HG02840 (cell line): ENCODE measurements at regions not wholly inside any gene's neighbourhood (a gene's known extent, or its start where the extent isn't known, plus 50 kb on each side); places are given as distances from the start of the nearest gene placed in this dataset.

Experiments used
- ATAC-seq: cut with Tn5 transposase; IDR thresholded peaks from one replicate; pipeline ENCODE4 v1.9.1; 2021; ENCODE audit warnings: mild to moderate bottlenecking, moderate library complexity, moderate number of reproducible peaks; ENCODE audit not compliant: unreplicated experiment, low FRiP score

DNA sequence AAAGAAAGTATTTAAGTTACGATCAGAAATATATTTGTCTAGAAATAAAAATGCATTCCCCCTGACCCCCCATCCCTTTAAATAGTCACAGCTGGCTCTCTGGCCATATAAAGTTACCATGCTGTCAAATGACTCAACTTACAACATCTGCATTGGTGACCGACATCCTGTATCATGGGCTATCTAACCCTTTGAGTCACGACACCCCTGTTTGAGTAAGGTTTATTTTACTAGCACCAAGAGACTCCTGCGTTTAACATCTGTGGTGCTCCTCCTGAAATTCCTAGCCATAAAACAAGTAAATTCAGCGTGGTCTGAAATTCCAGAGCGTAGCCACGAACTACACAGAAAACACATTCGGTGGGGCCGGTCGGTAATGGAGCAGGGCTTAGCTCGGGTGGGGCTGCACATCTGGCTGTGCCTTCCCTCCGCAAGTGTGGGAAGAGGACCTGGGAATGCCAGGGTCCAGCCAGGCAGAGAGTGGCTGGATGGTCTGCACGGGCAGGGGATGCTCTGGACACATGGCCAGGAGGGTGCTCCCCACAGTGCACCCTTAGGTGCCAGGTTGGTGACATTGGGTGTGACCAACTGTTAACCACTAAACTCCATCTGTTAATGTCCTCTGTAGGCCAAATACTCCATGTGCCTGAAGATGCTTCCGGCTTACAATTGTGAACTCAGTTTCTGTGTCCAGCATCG is 53.0 kb upstream of the CLDN14 start:
- ATAC-seq: no peak

DNA sequence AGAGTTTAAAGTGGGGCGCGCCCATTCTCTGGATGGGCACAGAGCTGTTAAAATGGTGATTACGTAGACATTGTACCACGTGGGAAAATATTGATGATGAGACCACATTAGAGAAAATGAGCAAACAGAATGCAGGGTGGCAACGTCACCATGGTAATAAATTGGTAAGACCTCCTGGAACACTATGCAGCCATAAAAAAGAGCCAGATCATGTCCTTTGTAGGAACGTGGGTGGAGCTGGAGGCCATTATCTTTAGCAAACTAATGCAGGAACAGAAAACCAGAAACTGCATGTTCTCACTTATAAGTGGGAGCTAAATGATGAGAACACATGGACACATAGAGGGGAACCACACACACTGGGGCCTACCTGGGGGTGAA is 53.5 kb upstream of the CLDN14 start:
- ATAC-seq: no peak

DNA sequence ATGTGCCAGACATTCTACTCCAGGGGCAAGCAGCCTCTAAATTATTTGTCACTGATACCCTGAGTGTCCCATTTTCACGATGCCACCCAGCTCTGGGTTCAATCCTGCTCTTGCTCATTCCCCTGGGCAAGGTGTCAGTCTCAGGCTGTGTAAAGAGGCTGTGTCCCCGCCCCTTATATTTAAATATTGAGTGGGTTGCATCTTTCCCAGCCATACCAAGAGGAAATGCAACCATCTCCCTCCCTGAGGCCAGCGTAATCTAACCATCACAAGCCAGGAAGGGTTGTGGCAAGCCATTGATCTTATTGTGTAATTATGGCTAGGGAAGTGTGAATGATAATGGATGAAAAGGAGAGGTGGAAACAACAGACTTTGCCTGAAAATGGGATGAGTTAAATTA is 54.7 kb upstream of the CLDN14 start:
- ATAC-seq: no peak

DNA sequence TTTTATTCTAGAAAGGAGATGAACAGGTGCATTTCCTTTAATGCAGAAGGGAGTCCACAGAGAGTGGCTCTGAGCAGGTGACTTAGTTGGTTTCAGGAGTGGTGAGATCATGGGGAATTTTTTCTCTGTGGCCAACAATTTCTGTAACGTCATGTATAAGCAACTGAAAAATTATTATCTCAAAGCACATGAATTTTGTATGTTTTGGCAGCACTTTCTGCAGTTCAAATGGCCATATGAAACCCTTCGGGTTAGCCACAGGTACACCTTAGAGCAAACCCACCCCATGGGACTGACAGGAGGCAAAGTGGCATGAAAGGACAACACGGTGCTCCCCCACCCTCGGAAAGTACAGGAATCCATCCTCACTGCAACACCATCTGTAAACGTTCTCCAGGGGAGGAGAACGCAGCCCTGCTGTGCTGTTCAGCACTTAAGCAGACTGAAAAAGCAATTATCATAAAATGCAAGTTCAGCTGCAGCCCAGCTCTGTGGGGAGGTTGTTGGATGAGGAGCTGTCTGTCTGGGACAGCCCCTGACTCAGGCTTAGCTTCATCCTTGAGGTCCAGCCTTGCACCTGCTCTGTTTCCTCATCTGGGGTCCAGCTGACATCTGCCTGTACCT is 55.8 kb upstream of the CLDN14 start:
- peak; percentile 74 for ATAC-seq

DNA sequence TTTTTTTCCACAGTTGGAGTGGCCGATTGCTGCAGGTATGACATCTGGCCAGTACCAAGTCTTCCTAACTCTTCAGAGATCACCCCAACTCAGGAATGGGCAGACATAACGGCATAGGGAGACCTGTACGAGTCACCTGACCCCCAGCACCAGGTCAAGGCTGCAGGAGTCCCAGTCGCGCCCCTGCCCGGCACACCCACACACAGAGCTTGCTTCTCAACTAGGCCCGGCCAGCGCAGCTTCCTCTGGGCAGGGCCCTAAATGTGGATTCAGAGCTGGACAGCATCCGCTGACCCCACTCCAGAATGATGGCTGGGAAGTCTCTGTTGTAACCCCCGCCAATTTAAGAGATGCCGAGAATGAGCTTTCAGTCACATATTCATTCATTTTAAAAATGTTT is 58.8 kb upstream of the CLDN14 start:
- ATAC-seq: no peak

DNA sequence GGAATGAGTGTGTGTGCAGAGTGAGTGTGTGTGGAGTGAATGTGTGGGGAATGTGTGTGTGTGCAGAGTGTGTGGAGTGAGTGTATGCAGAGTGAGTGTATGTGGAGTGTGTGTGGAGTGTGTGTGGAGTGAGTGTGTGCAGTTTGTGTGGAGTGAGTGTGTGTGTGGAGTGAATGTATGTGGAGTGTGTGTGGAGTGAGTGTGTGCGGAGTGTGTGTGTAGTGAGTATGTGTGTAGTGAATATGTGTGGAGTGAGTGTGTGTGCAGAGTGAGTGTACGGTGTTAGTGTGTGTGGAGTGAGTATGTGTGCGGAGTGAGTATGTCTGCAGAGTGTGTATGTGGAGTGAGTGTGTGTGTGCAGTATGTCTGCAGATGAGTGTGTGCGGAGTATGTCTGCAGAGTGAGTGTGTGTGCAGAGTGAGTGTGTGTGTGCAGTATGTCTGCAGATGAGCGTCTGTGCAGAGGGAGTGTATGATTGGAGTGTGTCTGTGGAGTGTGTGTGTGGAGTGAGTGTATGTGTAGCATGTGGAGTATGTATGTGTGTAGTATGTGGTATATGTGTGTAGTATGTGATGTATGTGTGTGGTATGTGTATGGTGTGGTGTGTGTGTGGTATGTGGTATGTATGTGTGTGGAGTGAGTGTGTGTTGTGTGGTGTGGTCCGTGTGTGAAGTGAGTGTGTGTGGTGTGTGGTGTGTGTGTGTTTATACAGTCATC is 59.7 kb upstream of the CLDN14 start:
- ATAC-seq: no peak

DNA sequence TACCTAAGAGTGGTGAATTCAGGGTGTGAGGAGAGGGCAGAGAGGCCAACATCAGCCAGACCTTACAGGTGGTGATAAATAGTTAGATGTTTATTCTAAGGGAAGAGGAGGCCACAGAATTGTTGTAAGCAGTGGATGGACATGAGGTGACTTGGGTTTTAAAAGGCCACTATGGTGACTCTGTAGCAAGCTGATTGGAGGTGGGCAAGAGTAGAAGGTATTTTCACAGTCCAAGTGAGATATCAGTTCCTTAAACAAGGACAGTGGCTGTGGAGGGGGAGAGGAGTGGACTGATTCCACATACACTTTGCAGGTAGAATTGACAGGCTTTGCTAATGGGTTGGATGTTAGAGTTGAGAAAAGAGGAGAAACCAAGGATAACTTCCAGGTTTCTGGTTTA is 60.8 kb upstream of the CLDN14 start:
- ATAC-seq: no peak

DNA sequence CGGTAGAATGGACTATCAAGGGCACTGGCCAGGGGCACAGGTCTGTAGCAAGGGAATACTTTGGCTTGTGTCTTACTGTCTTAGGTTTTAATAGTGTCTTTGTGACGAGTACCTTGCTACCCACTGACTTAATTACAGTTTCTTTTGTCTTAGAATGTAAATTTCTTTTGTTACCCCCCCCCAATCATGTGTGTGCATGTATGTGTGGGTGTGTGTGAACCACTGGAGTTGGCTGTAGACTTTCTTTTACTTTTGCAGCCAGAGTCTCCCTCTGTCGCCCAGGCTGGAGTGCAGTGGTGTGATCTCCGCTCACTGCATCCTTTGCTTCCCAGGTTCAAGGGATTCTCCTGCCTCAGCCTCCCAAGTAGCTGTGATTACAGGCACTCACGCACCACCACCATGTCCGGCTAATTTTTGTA is 61.8 kb upstream of the CLDN14 start:
- no peak for ATAC-seq

DNA sequence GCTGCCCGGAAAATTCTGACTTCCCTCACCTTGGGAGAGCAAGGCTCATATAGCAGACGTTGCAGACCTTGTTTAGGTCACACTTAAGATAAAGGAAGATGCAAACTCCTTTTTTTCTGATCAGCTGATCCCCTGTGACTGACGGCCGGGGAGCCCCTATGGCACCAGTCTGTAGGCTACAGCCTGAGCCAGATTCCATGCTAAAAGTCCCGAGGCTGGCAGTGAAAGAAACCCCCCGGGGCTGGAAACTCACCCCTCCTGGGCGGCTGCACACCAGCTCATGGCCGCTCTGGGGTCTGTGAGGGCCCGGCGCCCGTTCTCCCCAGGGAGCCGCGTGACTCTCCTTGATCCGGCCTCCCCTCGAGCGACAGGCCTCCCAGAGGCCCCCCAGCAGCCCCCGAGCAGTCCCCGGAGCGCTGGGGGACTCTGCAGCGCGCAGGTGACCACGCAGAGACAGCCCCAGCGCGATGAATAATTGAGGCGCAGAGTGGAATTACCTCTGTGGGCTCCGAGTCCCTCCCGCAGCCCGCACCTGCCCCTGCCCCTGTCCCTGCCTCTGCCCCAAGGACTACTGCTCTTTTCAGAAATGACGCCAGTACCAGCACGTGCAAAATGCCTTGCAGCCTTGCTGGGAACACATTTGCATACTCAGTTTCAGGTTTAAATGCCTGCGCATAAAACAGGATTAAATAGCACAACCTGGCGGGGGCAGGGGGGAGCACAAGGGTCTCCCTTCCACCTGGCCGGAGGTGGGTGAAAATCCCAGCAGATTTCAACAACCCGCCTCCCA is 62.6 kb upstream of the CLDN14 start:
- ATAC-seq: no peak

DNA sequence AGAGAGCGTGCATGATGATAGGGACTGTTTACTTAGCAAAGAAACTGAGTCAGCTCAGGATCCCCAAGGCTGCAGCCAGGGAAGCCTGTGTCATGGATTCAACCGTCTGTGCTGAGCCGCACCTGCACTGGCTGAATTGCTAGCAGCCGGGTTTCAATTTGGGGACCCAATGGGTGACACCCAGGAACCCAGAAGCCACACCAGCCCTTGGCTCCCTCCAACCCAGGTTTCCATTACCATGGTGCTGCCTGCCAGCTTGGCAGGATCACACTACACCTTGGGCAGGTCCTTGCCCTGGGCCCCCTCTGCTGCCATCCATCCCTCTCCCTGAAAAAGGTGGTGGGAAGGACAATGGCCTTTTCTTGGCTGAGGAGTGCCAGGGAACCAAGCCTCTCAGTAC is 64.0 kb upstream of the CLDN14 start:
- ATAC-seq: no peak

DNA sequence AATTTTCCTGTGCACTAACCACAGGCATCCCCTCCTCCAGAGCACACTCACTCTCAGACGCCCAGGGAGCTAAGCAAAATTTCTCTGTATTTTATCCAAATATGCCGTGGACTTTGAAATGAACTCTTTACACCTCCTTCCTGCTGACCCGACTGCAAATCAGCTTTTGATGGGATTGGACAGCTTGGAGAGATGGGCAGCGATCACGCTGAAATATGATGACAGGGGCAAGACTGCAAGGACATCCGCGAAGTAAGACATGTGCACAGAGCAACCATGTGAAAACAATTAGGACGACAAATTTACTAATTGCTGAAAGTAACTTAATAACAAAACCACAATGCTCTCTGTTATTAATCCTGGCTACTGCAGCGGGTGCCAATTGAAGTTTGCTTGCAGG is 64.6 kb upstream of the CLDN14 start:
- ATAC-seq: no peak

DNA sequence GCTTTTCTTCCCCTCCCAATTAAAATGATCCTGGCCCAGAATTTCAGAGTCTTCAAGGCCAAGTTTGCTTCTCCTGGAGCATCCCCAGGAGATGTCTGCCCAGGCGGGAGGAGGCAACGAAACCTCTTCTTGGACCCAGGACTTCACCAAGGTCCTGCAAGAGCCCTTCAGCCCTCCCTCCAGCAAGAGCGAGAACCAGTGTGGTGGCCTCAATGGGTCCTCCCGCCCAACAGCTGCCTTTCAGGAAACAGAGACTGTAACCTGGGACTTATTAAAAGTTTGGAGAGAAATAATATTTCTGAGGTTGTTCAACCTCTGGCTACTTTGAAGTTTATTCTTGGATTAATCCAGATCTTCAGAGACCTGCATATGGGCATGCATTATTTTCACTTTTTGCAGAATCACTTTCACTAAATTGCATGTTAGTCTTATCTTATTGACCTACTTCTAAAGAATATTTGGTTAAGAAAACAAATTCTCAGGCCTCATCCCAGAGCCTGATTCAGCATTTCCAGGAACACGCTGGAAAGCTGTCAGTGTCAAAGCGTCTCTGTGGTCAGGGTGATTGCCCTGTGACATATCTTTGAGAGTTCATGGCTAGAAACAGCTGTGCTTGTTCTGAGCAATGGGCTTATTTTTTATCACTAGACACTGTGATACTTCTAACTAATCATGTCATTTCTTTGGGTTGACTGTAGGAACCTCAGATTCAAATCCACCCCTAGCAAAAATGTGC is 66.0 kb upstream of the CLDN14 start:
- no peak for ATAC-seq

DNA sequence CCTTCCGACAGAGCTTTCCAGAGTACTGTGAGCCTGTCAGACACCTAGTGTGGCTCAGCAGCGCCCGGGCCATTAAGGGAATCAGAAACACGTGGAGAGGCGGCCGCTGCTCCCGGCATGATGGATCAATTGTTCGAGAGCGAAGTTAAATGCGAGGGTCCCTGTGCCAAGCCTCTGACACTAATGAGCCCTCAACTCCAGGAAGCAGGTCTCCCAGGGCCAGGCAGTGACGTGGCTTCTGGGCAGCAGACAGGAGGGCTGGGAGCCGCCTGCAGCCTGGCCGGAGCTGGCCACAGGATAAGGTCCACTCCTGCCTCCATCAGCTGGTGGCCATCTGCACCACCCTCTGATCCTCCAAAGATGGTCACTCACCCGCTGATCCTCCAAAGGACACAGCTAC is 67.5 kb upstream of the CLDN14 start:
- ATAC-seq: no peak

DNA sequence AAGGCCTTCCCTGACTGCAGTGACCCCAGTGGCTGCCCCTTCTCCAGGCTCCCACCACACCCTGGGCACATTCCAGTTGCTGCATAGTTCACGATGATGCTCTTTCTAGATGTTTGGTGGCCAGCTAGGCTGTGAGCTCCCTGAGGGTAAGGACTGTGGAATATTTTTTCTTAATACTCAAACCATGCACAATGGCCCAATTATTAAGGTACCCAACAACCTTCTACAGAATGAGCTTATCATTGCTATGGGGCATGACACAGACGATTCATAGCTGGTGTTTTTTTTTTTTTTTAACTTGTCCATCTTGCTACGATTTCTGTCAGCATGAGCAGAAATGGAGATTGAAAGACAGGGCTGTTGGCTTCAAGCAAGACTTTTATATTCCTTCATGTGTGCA is 68.9 kb upstream of the CLDN14 start:
- ATAC-seq: no peak

DNA sequence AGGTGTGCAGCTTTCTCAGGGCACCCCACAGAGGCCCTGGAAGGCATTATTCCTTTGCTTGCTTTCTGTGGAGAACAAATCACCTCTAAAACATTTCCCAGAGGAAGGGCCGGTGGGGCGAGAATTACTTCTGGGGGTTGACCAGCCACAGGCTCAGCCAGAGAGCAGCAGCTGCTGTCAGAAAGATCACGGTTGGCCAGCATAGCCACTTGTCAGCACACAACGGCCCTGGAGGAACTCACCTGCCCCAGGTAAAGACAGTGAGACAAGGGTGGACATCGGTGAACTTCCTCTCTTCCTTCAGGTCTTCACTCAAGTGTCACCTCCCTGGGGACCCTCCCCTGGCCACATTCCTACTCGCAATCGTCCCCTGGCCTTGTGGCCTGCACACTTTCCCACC is 69.5 kb upstream of the CLDN14 start:
- no peak for ATAC-seq

DNA sequence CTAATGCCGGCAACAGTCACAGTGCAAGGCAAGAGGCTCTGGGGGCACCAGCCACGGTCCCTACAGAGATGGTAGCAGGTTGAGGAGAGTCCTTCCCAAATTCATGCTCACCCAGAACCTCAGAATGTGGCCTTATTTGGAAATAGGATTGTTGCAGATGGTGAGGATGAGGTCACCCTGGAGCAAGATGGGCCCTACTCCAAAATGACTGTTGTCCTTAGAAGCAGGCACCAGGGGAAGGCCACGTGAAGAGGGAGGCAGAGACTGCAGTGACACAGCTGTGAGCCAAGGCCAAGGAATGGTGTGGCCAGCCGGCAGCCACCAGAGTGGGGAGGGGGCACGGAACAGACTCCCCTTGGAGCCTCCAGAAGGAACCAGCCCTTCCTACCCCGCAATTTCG is 70.8 kb upstream of the CLDN14 start:
- no peak for ATAC-seq

DNA sequence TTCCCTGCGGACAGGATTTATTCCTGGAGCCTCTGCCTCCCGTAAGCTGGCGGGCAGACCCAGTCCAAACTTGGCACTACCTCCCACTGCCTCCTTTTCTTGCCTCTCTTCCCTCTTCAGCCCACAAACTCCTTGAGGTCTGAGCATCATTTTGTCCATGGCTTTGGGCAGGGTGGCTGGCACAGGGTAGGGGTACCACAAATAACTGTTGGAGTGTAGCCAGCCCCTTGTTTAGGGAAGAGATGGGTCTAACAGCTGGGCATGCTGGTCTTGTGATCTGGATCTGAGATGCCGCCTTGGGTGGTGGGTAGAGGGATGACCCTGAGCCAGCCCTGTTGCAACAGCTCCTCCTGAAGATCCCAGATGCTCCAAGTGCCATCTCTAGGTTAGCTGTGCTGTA is 71.4 kb upstream of the CLDN14 start:
- ATAC-seq: no peak

DNA sequence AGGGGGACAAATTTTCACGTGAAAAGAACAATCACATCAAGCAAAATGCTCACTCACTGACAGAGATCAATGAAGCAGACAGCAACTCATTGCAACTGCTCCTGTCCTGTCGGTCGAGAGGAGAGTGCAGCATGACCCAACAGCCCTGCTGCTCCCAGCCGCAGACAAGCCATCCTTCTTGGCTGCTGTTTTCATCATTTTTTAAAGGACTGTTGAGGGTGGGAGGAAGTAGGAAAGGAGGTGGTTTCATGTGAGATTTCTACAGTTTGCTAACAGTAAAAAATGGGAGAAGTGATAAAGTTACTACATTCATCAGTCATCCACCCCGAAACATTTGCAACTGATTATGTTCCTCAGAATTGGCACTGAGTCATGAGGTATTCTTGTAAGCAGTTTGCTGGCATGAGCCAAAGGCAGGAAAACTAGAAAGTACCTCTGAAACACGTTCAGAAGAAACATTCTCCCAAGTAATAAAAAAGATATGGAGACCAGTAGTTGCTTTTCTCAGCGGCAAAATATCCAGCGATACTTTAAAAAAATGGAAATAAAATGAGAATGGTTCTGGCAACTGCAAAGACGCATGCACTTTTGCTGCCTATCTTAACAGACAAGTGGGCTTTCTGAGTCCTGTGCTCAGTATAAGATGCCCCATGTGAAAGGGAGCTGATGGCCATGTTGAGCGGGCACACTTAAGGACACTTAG is 72.0 kb upstream of the CLDN14 start:
- no peak for ATAC-seq

DNA sequence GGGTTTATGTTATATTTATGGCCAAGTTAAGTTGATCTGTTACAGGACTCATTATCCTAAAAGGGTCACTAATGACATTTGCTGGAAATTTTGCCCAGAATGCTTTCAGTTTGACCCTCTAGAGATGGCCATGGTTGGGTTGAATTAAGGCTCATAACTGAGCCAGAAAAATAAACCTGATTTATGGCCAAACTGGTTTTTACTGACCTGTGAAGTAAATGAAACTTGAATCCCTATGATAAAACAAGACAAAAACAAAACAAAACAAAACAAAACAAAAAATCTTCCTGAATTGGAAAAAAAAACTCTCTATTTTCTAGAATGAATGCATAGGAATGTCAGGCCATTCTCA is 72.5 kb upstream of the CLDN14 start:
- no peak for ATAC-seq

DNA sequence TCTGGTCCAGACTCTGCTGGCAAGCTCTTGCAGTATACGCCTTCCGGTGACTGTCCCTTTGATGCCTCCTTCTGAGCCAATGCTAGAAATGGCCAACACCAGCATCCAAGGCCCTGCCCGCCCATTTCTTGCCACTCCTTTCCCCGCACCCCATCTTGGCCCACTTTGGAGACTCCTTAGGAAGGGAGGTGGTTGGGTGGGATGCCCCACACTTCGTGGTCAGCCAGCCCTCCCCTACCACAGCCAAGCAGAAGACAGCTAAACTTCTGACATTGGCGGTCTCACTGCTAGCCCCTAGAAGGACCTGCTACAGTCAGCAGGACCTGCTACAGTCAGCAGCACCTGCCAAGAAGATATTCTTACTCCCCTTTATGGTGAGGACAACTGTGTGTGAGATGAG is 73.5 kb upstream of the CLDN14 start:
- ATAC-seq: no peak
